Activated T-cell treated with anti-CD3 and anti-CD28 coated beads, Interleukin-2, amount 50 U/mL, for 24 hours (primary cell): ENCODE measurements at regions not wholly inside any gene's neighbourhood (a gene's known extent, or its start where the extent isn't known, plus 50 kb on each side); places are given as distances from the start of the nearest gene placed in this dataset.

Experiments
- DNase-seq: peaks from one replicate; pipeline ENCODE4 v3.0.0-alpha.2; 2020
- H3K27ac Mint-ChIP-seq: 2 replicates; pipeline ENCODE4 v1.8.0; 2020; ENCODE audit warnings: mild to moderate bottlenecking, mixed read lengths
- H3K27me3 Mint-ChIP-seq: 2 replicates; pipeline ENCODE4 v1.8.0; 2020; ENCODE audit warnings: mixed read lengths
- H3K36me3 Mint-ChIP-seq: 2 replicates; pipeline ENCODE4 v1.8.0; 2020; ENCODE audit warnings: low read depth, mixed read lengths
- H3K4me1 Mint-ChIP-seq: 2 replicates; pipeline ENCODE4 v1.8.0; 2020; ENCODE audit warnings: low read depth, mixed read lengths
- H3K4me3 Mint-ChIP-seq: 2 replicates; pipeline ENCODE4 v1.8.0; 2020; ENCODE audit warnings: mild to moderate bottlenecking, moderate library complexity, mixed read lengths
- H3K9me3 Mint-ChIP-seq: 2 replicates; pipeline ENCODE4 v1.8.0; 2020; ENCODE audit warnings: mixed read lengths

DNA sequence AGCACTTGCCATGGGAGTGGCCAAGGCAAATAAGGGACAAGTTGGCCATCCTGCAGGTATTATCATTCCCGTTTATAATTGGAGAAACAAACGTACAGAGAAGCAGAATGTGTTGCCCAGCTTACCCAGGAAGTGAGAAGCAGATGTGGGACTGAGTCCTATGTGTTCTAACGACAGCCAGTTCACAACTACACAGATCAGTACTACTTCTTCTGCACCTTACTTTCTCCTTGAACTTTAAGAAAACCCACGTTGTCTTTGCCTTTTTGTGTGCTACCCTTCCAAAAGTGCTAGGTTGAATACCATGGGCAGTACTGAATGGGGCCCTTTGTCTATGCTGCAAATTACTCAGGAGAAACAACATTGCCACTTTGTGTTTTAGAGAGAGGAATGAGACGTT lies 62.8 kb upstream of the BLID start:
- DNase-seq, result no peak
- Mint-ChIP-seq H3K27me3 (peaks cover 4% of the 10 kb centered on the region), H3K36me3 (no peaks in the 10 kb centered on the region), H3K4me1 (no peaks in the 10 kb centered on the region), H3K27ac (no peak overlapping the region), H3K4me3 (no peak overlapping the region), H3K9me3 (no peaks in the 10 kb centered on the region)

DNA sequence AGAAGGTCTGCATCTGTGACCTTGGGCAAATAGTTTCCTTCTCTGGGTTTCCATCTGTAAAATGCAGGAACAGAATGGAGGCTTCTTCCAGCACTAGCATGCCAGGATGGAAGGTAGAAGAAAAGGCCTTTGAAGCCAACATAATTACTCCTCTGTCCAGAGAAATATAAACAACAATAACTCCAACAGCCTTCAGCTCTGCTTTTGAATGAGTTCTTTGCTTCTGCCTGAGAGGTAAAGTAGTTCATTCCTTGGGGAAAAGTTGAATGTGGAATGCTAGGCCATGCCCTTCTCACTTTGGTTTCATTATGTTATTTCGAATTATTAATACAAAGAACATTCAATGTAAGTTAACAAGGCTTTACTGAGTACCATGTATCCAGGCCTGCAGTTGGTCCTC lies 61.2 kb upstream of the BLID start:
- Mint-ChIP-seq H3K4me3 (no peak overlapping the region), H3K27ac (no peak overlapping the region), H3K27me3 (peaks cover 6% of the 10 kb centered on the region), H3K4me1 (no peaks in the 10 kb centered on the region), H3K36me3 (no peaks in the 10 kb centered on the region), H3K9me3 (no peaks in the 10 kb centered on the region)
- no peak for DNase-seq

DNA sequence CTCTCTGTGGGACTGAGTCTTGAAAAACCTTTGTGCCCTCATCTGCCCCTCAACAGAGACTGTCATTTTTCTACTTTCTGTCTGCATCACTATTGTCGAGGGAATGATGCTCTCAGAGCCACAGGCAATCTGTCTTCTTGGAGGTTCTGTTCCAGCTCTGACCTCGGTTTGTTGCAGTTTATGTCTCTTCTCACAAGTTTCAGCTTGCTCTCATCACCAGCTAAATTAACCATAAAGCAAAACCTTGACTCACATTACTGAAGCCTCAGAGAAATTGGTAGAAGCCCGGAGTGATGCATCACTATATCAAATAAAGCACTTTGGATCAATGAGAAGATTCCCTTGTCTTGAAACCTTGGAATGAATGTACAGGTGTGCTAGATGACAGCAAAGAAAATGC lies 60.6 kb upstream of the BLID start:
- no peaks in the 10 kb centered on the region for H3K36me3 Mint-ChIP-seq
- no peaks in the 10 kb centered on the region for H3K9me3 Mint-ChIP-seq
- H3K4me3 Mint-ChIP-seq, result no peak overlapping the region
- H3K27me3 Mint-ChIP-seq, result peaks cover 6% of the 10 kb centered on the region
- H3K4me1 Mint-ChIP-seq, result no peaks in the 10 kb centered on the region
- no peak overlapping the region for H3K27ac Mint-ChIP-seq
- DNase-seq, result no peak

GRCh38 chr11:122175306-122175705 lies 59.3 kb upstream of the BLID start:
- DNase-seq, result no peak
- peaks cover 4% of the 10 kb centered on the region for H3K4me1 Mint-ChIP-seq
- H3K36me3 Mint-ChIP-seq, result no peaks in the 10 kb centered on the region
- H3K27ac Mint-ChIP-seq, result no peak overlapping the region
- no peaks in the 10 kb centered on the region for H3K9me3 Mint-ChIP-seq
- H3K27me3 Mint-ChIP-seq, result peaks cover 6% of the 10 kb centered on the region
- no peak overlapping the region for H3K4me3 Mint-ChIP-seq

GRCh38 chr11:122173587-122173986 lies 57.6 kb upstream of the BLID start:
- DNase-seq, result no peak
- no peak overlapping the region for H3K27ac Mint-ChIP-seq
- H3K27me3 Mint-ChIP-seq, result peaks cover 2% of the 10 kb centered on the region
- no peaks in the 10 kb centered on the region for H3K36me3 Mint-ChIP-seq
- H3K9me3 Mint-ChIP-seq, result no peaks in the 10 kb centered on the region
- H3K4me3 Mint-ChIP-seq, result no peak overlapping the region
- peaks cover 4% of the 10 kb centered on the region for H3K4me1 Mint-ChIP-seq

- Mint-ChIP-seq H3K9me3 (no peaks in the 10 kb centered on the region), H3K36me3 (no peaks in the 10 kb centered on the region), H3K27ac (no peak overlapping the region), H3K4me3 (no peak overlapping the region), H3K27me3 (peaks cover 4% of the 10 kb centered on the region), H3K4me1 (peaks cover 4% of the 10 kb centered on the region)
- DNase-seq, result no peak
Observed at GRCh38 chr11:122173074-122173450, 57.0 kb upstream of the BLID start.

- Mint-ChIP-seq H3K4me1 (peaks cover 4% of the 10 kb centered on the region), H3K36me3 (no peaks in the 10 kb centered on the region), H3K27ac (no peak overlapping the region), H3K4me3 (no peak overlapping the region), H3K27me3 (peaks cover 7% of the 10 kb centered on the region), H3K9me3 (no peaks in the 10 kb centered on the region)
- no peak for DNase-seq
Observed at GRCh38 chr11:122172352-122173073, 56.5 kb upstream of the BLID start.

- DNase-seq, result no peak
- H3K4me1 Mint-ChIP-seq, result peaks cover 4% of the 10 kb centered on the region
- H3K36me3 Mint-ChIP-seq, result no peaks in the 10 kb centered on the region
- H3K4me3 Mint-ChIP-seq, result no peak overlapping the region
- no peaks in the 10 kb centered on the region for H3K9me3 Mint-ChIP-seq
- peaks cover 13% of the 10 kb centered on the region for H3K27me3 Mint-ChIP-seq
- H3K27ac Mint-ChIP-seq, result no peak overlapping the region
Observed at GRCh38 chr11:122170815-122171475, 54.9 kb upstream of the BLID start.

- H3K4me3 Mint-ChIP-seq, result no peak overlapping the region
- no peak overlapping the region for H3K27ac Mint-ChIP-seq
- peaks cover 4% of the 10 kb centered on the region for H3K4me1 Mint-ChIP-seq
- DNase-seq, result no peak
- no peaks in the 10 kb centered on the region for H3K36me3 Mint-ChIP-seq
- H3K9me3 Mint-ChIP-seq, result no peaks in the 10 kb centered on the region
- H3K27me3 Mint-ChIP-seq, result peaks cover 20% of the 10 kb centered on the region
Observed at GRCh38 chr11:122168218-122168617, 52.2 kb upstream of the BLID start.

- peaks cover 18% of the 10 kb centered on the region for H3K27me3 Mint-ChIP-seq
- no peaks in the 10 kb centered on the region for H3K36me3 Mint-ChIP-seq
- H3K9me3 Mint-ChIP-seq, result no peaks in the 10 kb centered on the region
- H3K4me1 Mint-ChIP-seq, result peaks cover 4% of the 10 kb centered on the region
- no peak overlapping the region for H3K27ac Mint-ChIP-seq
- DNase-seq, result no peak
- no peak overlapping the region for H3K4me3 Mint-ChIP-seq
Observed at GRCh38 chr11:122167100-122167499, 51.1 kb upstream of the BLID start.

GRCh38 chr11:122165607-122166371 lies 49.8 kb upstream of the BLID start:
- DNase-seq, result no peak
- Mint-ChIP-seq H3K36me3 (no peaks in the 10 kb centered on the region), H3K4me3 (no peak overlapping the region), H3K27ac (no peak overlapping the region), H3K9me3 (no peaks in the 10 kb centered on the region), H3K27me3 (peaks cover 18% of the 10 kb centered on the region), H3K4me1 (peaks cover 4% of the 10 kb centered on the region)
